Hypothalamus (tissue), 51 donors: ENCODE measurements at regions not wholly inside any gene's neighbourhood (a gene's known extent, or its start where the extent isn't known, plus 50 kb on each side); places are given as distances from the start of the nearest gene placed in this dataset.
"Not testable (repeated sequence)": the region's sequence is repeated elsewhere in the genome, so short reads cannot be mapped to it uniquely, and the experiment has no call there.

Experiments
- DNase-seq, 51 donors: peaks; one replicate each; lab custom pipeline; 2025; lab: John Stamatoyannopoulos, UW

DNA sequence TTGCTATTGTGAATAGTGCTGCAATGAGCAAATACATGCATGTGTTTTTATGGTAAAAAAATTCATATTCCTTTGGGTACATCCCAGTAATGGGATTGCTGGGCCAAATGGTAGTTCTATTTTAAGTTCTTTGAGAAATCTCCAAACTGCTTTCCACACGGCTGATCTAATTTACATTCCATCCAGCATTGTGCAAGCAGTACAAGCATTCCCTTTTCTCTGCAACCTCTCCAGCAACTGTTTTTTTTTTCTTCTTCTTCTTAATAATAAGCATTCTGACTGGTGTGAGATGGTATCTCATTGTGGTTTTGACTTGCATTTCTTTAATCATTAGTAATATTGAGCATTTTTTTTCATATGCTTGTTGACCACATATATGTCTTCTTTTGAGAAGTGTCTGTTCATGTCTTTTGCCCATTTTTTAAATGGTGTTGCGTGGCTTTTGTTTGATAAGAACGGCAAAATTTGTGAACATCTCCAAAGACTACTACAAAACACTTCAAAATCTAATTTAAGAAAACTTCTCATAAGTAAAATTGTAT, 136.1 kb upstream of the MYO3A start:
- DNase-seq = no peak

DNA sequence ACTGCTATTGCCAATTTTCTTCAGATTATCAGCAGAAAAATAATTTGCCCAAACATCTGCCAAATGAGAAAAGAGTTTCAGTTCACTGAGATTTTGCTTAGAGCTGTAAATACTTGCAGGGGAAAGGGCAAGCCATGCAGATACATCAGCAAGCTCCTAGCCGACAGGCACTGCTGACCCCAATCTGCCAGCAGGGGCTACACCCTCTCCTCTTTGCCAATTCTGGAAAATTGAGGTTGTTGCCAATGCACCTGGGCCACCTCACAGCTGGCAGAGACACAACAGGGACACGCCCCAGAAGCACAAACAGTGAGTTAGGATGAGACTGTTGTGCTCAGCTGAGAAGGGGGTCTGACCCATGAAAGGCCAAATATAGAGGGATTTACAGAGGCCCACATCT, 129.5 kb upstream of the MYO3A start:
- DNase-seq = no peak

DNA sequence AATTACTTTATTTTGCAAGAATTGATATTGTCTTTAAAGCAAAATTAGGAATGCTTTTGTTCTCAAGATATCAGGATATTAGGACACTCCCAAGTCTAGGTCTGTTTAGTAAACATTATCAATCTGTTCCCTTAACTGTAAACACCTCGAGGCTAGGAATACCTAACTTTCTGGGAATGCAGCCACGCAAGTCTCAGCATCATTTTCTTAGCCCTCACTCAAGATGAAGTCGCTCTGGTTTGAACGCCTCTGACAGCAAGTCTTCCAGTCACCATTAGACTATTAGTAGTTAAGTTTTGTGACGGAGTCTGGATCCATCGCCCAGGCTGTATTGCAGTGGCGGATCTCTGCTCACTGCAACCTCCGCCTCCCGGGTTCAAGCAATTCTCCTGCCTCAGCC, 128.0 kb upstream of the MYO3A start:
- DNase-seq = no peak

DNA sequence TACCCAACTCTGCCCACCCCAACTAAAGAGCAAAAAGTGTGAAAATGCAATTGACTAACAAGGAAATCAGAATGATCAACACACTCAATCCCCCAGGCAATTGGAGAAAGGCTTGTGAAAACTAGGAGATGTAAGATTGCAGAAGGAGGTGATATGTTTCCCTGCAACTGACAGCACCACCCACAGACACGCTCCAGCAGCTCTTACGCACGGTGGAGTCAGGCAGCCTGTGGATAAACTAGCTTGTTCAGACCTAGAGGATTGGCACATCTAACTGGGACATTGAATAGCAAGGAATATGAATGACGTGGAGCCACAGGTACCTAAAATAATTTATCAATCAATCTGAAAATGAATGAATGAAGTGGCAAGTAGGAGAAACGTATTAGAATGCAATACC, 125.7 kb upstream of the MYO3A start:
- DNase-seq = peak in 2 of 51 donors; percentile 5 to 12

DNA sequence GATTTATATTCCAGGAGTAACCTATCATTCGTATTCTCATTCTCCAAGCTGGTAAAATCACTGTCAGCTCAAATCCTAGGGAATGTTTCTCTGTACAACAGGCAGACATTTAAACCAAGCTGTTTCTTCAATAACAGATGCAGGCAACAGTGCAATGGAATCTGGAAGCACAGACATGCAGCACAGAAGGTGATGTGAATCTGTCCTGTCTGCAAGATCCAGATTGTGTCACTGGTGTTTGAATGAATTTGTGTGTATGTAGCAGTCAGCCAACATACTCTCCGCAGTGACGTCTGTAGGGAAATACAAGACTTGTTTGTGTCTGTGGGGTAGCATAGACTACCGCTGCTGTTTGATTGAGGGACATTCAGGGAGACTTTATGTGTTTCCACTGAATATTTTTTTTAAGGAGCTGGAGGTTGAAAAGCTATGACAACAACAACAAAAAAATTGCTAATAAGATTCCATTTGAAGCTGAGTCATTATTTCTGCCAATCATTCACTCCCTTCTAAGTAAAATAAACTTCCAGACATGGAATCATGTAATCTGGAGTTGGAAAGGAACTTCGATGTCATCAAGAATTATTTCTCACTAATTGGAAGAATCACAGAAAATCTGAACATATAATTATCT, 122.9 kb upstream of the MYO3A start:
- DNase-seq = no peak

DNA sequence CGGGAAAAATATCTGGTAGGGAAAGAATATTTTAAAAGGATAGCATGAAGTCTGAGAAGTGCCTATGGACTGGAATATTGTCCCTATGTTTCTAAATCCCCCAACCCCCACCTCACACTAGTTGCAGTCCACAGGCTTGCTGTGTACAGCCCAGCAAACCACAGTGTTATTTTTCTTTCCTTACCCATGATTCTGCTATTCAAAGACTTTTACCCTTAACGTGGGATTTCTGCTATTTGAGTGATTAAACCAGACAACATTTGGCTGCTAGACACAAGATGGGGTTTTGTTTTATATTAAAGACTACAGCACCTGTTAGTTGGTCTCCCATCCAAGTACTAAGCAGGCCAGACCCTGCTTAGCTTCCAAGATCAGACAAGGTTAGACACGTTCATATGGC, 120.5 kb upstream of the MYO3A start:
- no peak for DNase-seq

DNA sequence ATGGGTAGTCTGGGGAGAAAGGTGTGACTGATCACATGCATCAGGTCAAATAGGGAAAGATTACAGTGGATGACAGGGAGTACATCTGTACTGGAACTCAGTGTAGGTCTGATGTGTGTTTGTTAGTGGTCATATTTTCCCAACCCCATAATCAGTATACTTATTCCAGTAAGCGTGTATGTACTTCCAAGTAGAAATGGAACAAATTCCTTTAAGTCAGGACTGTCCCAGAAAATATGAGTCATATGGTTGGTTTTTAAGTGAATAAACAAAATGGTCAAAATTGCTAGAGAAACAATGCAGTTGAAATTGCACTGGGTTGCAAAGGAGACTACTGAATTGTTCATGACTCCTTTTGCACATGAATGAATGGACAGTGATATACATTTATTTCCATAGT, 118.8 kb upstream of the MYO3A start:
- DNase-seq = no peak

DNA sequence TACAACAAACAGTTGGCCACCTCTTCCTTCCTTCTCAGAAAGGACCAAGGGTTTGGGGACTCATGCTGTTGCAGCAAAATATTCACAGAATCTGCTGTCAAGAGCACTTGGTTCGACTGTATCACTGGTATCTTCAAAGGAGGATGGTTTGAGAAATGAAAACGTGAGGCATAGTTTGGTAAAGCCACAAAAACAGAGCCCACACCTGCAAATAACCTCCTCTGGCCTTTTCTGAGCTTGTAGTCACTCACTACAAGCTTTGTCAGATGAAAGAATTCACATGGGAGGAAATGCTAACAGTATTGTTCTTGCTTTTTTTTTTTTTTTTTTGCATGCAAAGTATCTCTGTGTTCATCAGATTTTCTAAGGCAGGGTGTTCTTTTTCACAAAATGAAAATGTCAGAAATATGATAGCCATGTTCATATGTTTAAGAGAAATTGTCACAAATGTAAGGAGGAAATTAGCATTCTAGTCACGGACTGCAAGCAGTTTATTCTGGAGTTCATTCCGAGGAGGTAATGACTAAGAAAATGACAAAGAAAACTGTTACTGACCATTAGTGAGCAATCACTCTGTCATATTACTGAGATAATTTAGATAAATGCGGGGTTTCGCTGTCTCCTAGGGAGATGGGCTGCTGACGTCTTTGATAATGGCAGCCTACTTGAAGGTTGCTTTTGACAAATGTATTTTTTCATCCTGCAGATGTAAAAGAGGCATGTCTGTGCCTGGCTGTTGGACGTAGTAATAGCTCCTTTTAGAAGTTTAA, 117.8 kb upstream of the MYO3A start:
- DNase-seq = no peak

DNA sequence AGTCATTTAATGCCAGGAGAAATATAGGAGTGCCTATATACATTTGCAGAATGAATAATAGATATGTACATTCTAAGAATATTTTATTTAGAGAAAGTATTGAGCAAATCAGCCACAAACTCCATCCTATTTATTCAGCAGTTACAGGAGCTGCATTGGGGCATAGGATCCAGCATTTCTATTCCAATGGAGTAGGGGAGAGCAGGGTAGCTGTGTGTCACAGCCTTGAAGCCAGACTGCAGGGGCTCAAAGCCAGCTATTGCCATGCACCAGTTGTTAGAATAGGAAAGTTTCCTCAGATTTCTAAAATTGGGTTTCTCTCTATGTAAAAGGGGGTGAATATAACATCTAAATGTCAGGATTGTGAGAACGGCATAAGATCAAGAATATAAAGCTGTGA, 116.8 kb upstream of the MYO3A start:
- DNase-seq = no peak

DNA sequence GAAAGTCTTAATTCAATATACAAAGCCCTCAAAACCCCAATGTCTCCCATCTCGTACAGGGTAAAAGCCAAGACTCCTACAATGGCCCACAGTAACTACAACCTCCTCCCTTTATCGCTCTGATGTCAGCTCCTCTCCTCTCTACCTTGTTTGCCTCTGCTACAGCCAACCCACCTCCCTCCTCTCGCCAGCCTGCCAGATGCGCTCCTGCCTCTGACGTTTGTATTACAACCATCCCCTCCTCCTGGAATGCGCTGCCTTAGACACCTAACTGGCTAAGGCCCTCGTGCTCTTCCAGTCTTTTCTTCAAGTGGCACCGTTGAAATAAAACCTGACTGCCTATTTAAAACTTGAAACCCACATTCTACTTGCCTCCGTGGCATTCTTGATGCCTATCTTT, 115.3 kb upstream of the MYO3A start:
- DNase-seq = no peak

DNA sequence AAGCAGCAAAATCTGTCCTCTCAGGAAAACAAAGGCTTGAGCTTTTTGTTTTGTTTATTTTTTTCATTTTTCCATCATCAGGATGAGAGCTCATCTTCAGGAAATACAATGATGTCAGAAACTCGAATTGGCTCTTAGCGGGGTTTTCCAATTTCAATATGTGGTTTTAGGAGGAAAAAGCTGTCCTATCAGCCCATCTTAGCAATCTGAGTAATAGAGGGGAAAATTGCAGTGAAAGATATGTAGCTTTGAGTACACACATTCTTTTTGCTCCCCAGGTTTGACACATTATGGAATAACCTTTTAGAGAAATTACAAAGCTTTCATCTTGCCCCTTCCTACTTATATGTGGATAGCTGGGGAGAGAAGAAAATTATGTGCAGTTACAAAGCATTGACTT, 113.6 kb upstream of the MYO3A start:
- no peak for DNase-seq

DNA sequence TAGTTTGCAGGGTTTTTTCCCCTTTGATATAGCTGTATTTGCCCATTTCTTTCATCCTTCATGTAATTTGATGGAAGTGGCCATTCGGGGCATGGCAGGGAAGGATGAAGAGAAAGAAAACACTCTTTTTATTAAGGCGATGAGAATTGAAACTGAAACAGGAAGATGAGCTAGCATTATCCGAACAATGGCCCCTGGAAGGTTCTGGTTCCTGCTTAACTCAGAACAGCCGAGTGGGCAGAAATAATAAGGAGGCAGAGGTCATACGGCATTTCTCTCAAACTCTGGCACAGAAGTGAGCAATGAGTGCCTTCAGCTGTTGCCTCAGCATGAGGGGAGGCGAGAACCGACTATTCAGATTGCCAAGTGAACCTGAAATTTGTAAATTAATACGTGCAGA, 113.2 kb upstream of the MYO3A start:
- DNase-seq = no peak

DNA sequence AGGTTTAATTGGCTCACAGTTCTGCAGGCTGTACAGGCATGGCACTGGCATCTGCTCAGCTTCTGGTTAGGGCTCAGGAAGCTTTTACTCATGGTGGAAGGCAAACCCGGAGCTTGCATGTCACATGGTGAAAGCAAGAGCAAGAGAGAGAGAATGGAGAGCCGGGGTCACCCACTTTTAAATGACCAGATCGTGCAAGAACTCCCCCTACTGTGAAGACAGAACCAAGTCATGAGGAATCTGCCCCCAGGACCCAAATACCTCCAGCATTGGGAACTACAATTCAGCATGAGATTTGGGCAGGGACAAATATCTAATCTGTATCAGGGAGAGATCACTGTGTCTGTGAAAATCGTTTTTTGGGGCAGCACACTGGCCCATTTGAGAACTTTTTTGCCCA, 110.0 kb upstream of the MYO3A start:
- DNase-seq = no peak

DNA sequence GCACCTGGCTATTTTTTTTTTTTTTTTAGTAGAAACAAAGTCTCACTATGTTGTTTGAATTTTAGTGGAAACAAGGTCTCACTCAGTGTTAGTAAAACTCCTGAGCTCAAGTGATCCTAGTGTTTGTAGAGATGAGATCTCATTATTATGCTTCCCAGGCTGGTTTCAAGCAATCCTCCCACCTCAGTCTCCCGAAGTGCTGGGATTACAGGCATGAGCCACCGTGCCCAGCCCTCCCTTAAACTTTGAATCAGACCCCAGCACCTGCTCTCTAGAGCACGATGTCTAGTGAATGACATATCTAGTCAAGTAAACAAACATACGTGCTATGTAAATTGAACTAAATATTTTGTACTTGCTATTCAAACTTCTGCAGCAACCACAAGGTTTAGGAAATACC, 105.6 kb upstream of the MYO3A start:
- peak in 1 of 51 donors; percentile 32 for DNase-seq

DNA sequence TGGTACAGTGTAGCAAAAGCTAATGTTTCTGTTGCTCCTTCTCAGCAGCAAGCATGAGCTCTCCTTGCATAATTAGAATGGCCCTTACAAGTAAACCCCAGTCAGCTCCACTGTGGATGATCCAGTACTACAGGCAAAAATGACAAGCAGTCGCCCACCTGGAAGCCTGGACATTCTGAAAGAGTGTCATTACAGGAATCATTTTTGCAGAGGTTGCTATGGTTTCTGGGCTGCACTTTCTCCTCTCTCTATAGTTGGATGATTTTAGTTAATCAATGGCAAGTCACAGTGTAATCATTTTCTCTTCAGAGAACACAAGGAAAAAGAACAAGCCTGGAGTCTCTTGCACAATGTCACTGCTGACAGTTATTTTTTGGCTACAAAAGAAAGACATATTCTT, 102.9 kb upstream of the MYO3A start:
- peak in 1 of 51 donors; percentile 12 for DNase-seq

DNA sequence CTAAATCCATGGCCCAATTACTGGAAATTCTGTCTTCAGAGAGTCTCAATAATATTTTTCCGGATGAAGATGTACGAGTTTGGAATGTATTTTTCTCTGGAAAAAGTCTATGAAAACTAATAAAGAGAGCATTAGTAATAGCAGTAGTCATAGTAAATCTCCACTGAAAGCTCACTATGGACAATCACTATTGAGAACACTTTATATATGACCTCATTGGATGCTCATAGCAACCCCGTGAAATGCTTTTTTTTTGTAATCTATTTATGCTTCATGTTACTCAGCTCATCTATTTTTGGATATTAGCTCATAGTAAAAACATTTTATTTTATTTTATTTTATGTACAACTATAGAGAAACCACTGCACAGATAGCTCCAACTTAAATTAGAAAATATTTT, 94.3 kb upstream of the MYO3A start:
- DNase-seq = no peak

DNA sequence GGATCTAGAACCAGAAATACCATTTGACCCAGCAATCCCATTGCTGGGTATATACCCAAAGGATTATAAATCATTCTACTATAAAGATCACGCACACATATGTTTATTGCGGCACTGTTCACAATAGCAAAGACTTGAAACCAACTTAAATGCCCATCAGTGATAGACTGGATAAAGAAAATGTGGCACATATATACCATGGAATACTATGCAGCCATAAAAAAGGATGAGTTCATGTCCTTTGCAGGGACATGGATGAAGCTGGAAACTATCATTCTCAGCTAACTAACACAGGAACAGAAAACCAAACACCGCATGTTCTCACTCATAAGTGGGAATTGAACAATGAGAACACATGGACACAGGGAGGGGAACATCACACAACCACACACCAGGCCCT, 93.2 kb upstream of the MYO3A start:
- not testable (repeated sequence) for DNase-seq

DNA sequence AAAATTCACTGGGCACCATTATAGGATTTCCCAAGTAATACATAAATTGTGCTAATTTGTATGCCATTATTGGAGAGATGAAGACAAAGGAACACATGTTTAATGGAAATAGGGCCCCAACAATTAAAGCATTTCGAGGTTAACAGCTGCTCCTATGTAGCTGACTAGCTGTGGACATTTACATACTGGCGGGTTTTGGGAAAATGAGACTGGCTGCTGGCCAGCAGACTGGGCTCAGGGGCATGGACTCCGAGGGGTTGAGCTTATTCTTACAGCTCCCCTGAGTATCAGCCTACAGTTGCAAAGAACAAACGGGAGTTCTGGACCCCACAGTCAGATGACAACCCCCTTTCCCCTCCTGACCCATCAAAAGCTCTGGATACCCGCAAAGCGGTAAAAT, 91.9 kb upstream of the MYO3A start:
- DNase-seq = no peak

DNA sequence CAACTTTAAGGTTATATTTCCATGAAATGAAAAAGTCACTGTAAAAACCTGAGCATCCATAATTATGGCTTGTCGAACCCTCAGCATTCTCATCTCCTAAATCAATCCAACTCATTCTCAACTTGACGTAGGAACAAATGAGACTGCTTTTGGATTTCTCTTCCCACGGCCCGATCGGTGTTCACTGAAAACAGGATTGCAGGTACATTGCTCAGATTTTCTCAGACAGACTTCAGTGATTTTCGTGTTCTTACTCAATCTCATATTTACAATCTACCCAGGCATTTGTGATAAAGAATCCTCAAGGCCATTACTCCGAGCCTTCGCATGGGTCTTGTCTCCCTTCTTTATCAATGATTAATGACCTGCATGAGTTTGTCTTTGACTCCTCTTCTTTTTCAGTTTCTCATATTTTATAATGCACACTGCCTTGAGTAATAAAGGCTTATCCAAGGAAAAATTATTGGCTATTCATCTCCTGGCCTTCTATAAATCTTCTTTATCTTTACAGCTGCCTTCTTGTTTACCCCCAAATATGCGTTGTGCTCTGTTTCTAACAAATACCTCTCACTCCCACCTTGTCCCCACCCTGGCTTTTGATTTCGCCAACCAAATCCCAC, 90.4 kb upstream of the MYO3A start:
- no peak for DNase-seq

DNA sequence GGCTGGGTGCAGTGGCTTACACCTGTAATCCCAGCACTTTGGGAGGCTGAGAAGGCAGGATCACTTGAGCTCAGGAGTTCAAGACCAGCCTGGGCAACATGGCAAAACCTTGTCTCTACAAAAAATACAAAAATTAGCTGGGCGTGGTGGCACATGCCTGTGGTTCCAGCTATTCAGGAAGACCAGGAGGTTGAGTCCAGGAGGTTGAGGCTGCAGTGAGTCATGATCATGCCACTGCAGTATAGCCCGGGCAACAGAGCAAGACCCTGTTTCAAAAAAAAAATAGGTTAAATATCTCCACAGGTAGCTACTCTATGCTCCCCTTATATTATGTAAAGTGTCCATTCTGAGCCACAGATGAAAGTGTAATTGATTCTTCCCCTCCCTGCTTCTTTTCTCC, 89.3 kb upstream of the MYO3A start:
- DNase-seq = not testable (repeated sequence)

DNA sequence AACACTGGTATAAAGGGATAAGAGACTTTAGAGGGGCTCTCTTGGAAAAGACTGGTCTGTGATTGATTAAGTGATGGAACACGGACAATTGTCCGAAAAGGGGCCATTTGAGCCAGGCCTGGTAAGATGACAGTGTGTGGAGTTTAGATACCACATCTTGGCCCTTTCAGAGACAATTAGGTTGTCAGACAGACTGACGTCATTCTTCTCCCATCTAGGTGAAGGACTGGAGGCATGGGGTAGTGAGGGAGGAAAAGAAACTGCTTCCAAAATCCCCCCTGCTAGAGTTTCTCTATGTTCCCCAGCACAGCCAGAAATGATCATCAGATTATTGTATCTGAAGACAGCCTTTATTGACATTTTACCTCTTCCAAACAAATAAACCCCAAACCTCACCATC, 84.8 kb upstream of the MYO3A start:
- no peak for DNase-seq

DNA sequence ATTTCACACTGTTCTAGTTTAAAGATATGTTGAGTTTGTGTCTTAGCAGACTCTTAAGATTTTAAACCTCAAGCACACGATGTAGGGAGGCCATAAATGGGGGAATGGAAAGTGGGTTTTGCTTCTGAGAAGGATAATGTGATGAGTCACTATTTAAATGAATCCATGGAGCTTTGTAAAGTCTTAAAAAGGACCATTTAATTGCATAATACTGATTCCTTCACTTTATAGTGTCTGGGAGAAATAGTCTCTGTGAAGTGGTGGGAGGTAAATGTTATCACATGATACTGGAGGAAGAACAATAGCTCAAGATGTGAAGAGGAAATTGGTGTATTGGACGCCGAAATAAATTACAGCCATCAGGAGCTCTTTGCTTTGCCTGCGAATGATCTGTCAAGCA, 84.0 kb upstream of the MYO3A start:
- DNase-seq = peak in 1 of 51 donors; percentile 53
